Adrenal gland (tissue), 9 donors: ENCODE measurements at regions not wholly inside any gene's neighbourhood (a gene's known extent, or its start where the extent isn't known, plus 50 kb on each side); places are given as distances from the start of the nearest gene placed in this dataset.

Source experiments
- DNase-seq, 7 donors: peaks; one replicate each; pipeline ENCODE4 v3.0.0-alpha.2; 2019 to 2020
- H3K27ac ChIP-seq, 5 donors: fragments of 200-600 bp; sonication (generic) in 4 of 5; 1 replicate in 3 of 5; 2 replicates in 2 of 5; pipeline versions ENCODE4 v1.5.1 to v1.8.0; 2016 to 2020; ENCODE audit warnings: mild to moderate bottlenecking in 1 of 5
- H3K27me3 ChIP-seq: fragments of 200-600 bp; 2 replicates; pipeline ENCODE4 v1.8.0; 2021
- H3K36me3 ChIP-seq, 2 donors: fragments of 200-600 bp; replicated peaks in 1 of 2; 1 replicate in 1 of 2; 2 replicates in 1 of 2; pipeline versions ENCODE4 v1.5.1 to v1.8.0; 2018 to 2022
- H3K4me1 ChIP-seq, 2 donors: fragments of 200-600 bp; replicated peaks in 1 of 2; 1 replicate in 1 of 2; 2 replicates in 1 of 2; pipeline versions ENCODE4 v1.5.1 to v1.8.0; 2018 to 2021
- H3K4me3 ChIP-seq, 4 donors: fragments of 200-600 bp; sonication (generic) in 3 of 4; one replicate each; pipeline ENCODE4 v1.5.1; 2016 to 2018
- H3K9me3 ChIP-seq, 3 donors: fragments of 200-600 bp; sonication (generic) in 1 of 3; replicated peaks in 1 of 3; 1 replicate in 2 of 3; 2 replicates in 1 of 3; pipeline versions ENCODE4 v1.5.1 to v1.8.0; 2016 to 2021
- POLR2A ChIP-seq, 2 donors: fragments of 450-650 bp; IDR thresholded peaks; one replicate each; pipeline ENCODE4 v1.6.1; 2017; ENCODE audit warnings: antibody characterized with exemption in 2 of 2, mild to moderate bottlenecking in 2 of 2, moderate library complexity in 1 of 2
- WGBS, 4 donors: extraction: QIAGEN DNeasy Blood & Tissue Kit in 2 of 4; methylation state at CpG; one replicate each; pipeline versions ENCODE4 v1.1.5 to v1.1.7; 2013 to 2017; 5-methylcytosine and 5-hydroxymethylcytosine counted together
- intact Hi-C, 2 donors: fragments of 100-400 bp; cut with DNase I; formaldehyde crosslinking; loops; one replicate each; pipeline versions ENCODE4 v1.14.1 to v1.15.0; 2022 to 2023
- TF ChIP-seq, protein P1 (sequence below), 6 experiments: fragments of 450-650 bp in 4 of 6; fragments of 200-600 bp in 2 of 6; sonication (generic) in 1 of 6; IDR thresholded peaks; 1 replicate in 5 of 6; 2 replicates in 1 of 6; pipeline versions ENCODE4 v1.5.1 to v1.8.0; 2016 to 2021; ENCODE audit warnings: antibody characterized with exemption in 6 of 6, mild to moderate bottlenecking in 2 of 6, moderate library complexity in 1 of 6
- donor health status: healthy with polysubstance abuse.
- donor health status: Bipolar disorder and iron deficiency.
- donor health status: DM: yes; HTN: yes; CAD: no.
- donor health status: DM: no; HTN: no; CAD: no.
- donor health status: DM: no; HTN: no; CAD: no.

DNA sequence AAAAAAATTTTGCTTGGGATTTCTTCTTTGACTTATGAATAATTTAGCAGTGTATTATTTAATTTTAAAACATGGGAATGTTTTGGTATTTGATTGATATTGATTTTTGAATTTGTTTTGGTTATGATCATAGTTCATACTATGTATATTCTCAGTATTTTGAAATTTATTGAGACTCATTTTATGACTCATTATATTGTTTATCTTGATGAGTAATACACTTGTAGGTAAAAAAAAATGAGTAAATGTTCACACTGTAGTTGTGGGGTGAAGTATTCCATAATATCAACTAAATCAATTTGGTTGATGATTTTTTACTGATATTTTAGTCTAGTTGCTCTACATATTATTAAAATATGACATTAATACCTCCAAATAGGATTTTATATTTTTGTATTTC is 1142.2 kb downstream of the ADGRL3 start:
- H3K4me1 ChIP-seq, result no peaks in the 10 kb centered on the region
- no peak overlapping the region for H3K27ac ChIP-seq
- H3K9me3 ChIP-seq, result no peaks in the 10 kb centered on the region
- no peak overlapping the region for H3K4me3 ChIP-seq
- no peak for TF ChIP-seq POLR2A (IDR thresholded peaks at IDR 0.05)
- TF ChIP-seq, protein P1, sequence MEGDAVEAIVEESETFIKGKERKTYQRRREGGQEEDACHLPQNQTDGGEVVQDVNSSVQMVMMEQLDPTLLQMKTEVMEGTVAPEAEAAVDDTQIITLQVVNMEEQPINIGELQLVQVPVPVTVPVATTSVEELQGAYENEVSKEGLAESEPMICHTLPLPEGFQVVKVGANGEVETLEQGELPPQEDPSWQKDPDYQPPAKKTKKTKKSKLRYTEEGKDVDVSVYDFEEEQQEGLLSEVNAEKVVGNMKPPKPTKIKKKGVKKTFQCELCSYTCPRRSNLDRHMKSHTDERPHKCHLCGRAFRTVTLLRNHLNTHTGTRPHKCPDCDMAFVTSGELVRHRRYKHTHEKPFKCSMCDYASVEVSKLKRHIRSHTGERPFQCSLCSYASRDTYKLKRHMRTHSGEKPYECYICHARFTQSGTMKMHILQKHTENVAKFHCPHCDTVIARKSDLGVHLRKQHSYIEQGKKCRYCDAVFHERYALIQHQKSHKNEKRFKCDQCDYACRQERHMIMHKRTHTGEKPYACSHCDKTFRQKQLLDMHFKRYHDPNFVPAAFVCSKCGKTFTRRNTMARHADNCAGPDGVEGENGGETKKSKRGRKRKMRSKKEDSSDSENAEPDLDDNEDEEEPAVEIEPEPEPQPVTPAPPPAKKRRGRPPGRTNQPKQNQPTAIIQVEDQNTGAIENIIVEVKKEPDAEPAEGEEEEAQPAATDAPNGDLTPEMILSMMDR (IDR thresholded peaks at IDR 0.05), result no peak
- no peaks in the 10 kb centered on the region for H3K27me3 ChIP-seq
- no peak for DNase-seq
- no peaks in the 10 kb centered on the region for H3K36me3 ChIP-seq
- intact Hi-C loops, result no loop called here

DNA sequence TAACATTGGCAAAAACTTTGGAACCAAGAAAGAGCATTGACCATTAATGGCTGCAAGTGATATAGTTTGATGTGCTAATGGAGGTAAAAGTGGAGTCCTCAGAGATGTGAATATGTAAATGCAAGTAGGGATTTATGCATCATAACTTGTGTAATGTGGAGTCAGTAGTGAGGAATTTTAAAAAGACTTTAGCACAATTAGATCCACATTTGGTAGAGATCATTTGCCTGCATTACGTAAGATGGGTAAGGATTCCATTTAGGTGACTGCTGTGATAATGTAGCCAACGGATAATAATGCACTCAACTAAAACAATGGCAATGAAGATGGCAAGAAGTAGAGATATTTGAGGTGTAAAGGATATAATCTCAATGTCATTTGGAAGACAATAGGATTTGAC is 1128.4 kb downstream of the ADGRL3 start:
- intact Hi-C loops, result no loop called here
- H3K4me3 ChIP-seq, result no peak overlapping the region
- no peaks in the 10 kb centered on the region for H3K36me3 ChIP-seq
- H3K27me3 ChIP-seq, result no peaks in the 10 kb centered on the region
- no peak overlapping the region for H3K27ac ChIP-seq
- H3K9me3 ChIP-seq, result no peaks in the 10 kb centered on the region
- TF ChIP-seq POLR2A (IDR thresholded peaks at IDR 0.05), result no peak
- TF ChIP-seq, protein P1 (IDR thresholded peaks at IDR 0.05), result no peak
- no peaks in the 10 kb centered on the region for H3K4me1 ChIP-seq
- 84 to 92% (median 88%) methylated on average over 2 of the region's 2 CpGs for WGBS, 4 donors
- no peak for DNase-seq

DNA sequence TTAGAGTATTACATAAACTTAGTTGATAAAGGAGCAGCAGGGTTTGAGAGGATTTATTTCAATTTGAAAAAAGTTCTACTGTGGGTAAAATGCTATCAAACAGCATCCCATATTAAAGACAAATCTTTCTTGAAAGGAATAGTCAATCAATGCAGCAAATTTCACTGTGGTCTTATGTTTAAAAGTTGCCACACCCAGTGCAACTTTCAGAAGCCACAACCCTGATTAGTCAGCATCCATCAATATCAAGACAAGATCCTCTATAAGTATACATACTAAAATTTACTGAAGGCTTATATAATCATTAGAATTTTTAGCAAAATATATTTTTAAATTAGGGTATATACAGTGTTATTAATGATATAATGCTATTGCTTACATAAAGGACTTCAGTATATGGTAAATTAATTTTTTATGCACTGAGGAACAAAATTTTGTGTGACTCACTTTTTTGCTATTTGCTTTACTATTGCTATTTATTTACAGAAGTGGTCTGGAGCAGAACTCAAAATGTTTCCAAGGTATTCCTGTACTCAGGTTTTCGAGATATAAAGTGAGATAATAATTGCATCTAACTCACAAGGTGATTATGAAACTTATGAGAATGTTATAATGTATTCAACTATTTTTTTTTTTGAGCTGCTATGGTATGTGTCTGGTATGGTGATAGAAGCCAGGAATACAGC is 1127.6 kb downstream of the ADGRL3 start:
- Histone ChIP-seq H3K27me3 (no peaks in the 10 kb centered on the region), H3K4me3 (no peak overlapping the region), H3K4me1 (no peaks in the 10 kb centered on the region), H3K36me3 (no peaks in the 10 kb centered on the region), H3K27ac (no peak overlapping the region), H3K9me3 (no peaks in the 10 kb centered on the region)
- 29 to 57% (median 40%) methylated on average over 1 of the region's 1 CpG for WGBS, 4 donors
- TF ChIP-seq, protein P1 (IDR thresholded peaks at IDR 0.05), result no peak
- TF ChIP-seq POLR2A (IDR thresholded peaks at IDR 0.05), result no peak
- intact Hi-C loops, result no loop called here
- no peak for DNase-seq

DNA sequence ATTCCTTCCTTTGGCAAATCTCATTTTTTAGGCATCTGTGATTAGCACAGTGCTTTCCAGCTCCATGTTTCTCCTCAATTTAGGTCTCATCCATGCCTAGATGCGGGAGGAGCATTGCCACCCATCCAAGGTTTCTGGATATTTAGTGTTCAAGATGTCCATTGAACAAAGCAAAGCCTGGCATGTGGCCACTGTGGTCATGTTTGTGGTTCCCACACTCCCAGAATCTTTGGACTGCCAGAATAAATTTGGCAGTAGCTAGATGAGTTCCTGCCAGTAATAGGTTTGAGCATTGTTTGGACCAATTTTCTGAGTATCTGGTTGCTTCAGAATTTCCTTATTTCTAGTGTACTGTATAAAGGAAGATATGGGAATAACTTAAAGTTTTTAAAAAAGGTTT is 1124.1 kb downstream of the ADGRL3 start:
- TF ChIP-seq, protein P1 (IDR thresholded peaks at IDR 0.05), result no peak
- TF ChIP-seq POLR2A (IDR thresholded peaks at IDR 0.05), result no peak
- Histone ChIP-seq H3K27ac (no peak overlapping the region), H3K27me3 (no peaks in the 10 kb centered on the region), H3K4me1 (no peaks in the 10 kb centered on the region), H3K4me3 (no peak overlapping the region), H3K9me3 (no peaks in the 10 kb centered on the region), H3K36me3 (no peaks in the 10 kb centered on the region)
- DNase-seq, result no peak
- WGBS, 4 donors, result 74 to 95% (median 80%) methylated on average over 1 of the region's 1 CpG
- intact Hi-C loops, result no loop called here
